ENCODE measurements at regions not wholly inside any gene's neighbourhood (a gene's known extent, or its start where the extent isn't known, plus 50 kb on each side); places are given as distances from the start of the nearest gene placed in this dataset.
"Not testable (repeated sequence)": the region's sequence is repeated elsewhere in the genome, so short reads cannot be mapped to it uniquely, and the experiment has no call there.

GRCh38 chr9:80755586-80755985 is 933.8 kb downstream of the TLE1 start:
- ChIA-PET POLR2A (no interaction called here), CTCF (no interaction called here)
- no peaks in the 10 kb centered on the region for H3K36me3 Mint-ChIP-seq (ENCODE audit: low read depth)
- Histone ChIP-seq H3K4me3 (ENCODE audit: low read length) (no peak overlapping the region), H3K27me3 (ENCODE audit: control insufficient read depth in 1 of 2, insufficient read depth in 2 of 2, low read length in 2 of 2) (no peaks in the 10 kb centered on the region), H3K27ac (ENCODE audit: low read depth in 1 of 2, low read length in 2 of 2) (no peak overlapping the region), H3K9me3 (ENCODE audit: control insufficient read depth in 1 of 2, insufficient read depth in 1 of 2, low read length in 2 of 2) (no peaks in the 10 kb centered on the region), H3K4me1 (ENCODE audit: insufficient read depth, low read length) (no peaks in the 10 kb centered on the region), H3K36me3 (ENCODE audit: insufficient read depth, low read length) (no peaks in the 10 kb centered on the region)
- ATAC-seq (ENCODE audit: poor library complexity) (no peak), DNase-seq (no peak)
- intact Hi-C loops (cut with DNase I, micrococcal nuclease), result no loop called here
- H3K27ac Mint-ChIP-seq, result no peak overlapping the region
- no peaks in the 10 kb centered on the region for H3K27me3 Mint-ChIP-seq
- TF ChIP-seq CTCF (IDR thresholded peaks at IDR 0.05), result no peak
- peaks cover 2% of the 10 kb centered on the region for H3K9me3 Mint-ChIP-seq
- H3K4me1 Mint-ChIP-seq (ENCODE audit: low read depth), result no peaks in the 10 kb centered on the region
- H3K4me3 Mint-ChIP-seq, result no peak overlapping the region

GRCh38 chr9:80747056-80747455 is 942.3 kb downstream of the TLE1 start:
- CTCF ChIA-PET; H3K4me3 ChIP-seq (ENCODE audit: low read length); intact Hi-C loops (cut with DNase I, micrococcal nuclease); H3K27ac ChIP-seq (ENCODE audit: low read depth in 1 of 2, low read length in 2 of 2); POLR2A ChIA-PET; ATAC-seq (ENCODE audit: poor library complexity); H3K36me3 ChIP-seq (ENCODE audit: insufficient read depth, low read length); H3K9me3 Mint-ChIP-seq; H3K4me1 ChIP-seq (ENCODE audit: insufficient read depth, low read length); H3K9me3 ChIP-seq (ENCODE audit: control insufficient read depth in 1 of 2, insufficient read depth in 1 of 2, low read length in 2 of 2); H3K4me1 Mint-ChIP-seq (ENCODE audit: low read depth); H3K4me3 Mint-ChIP-seq; H3K27ac Mint-ChIP-seq; H3K27me3 ChIP-seq (ENCODE audit: control insufficient read depth in 1 of 2, insufficient read depth in 2 of 2, low read length in 2 of 2); H3K27me3 Mint-ChIP-seq; DNase-seq; H3K36me3 Mint-ChIP-seq (ENCODE audit: low read depth): not testable (repeated sequence)

GRCh38 chr9:80732506-80732905 is 956.8 kb downstream of the TLE1 start:
- TF ChIP-seq CTCF (IDR thresholded peaks at IDR 0.05), result no peak
- DNase-seq (no peak), ATAC-seq (ENCODE audit: poor library complexity) (no peak)
- no peak overlapping the region for H3K4me3 Mint-ChIP-seq
- H3K27me3 ChIP-seq (ENCODE audit: control insufficient read depth in 1 of 2, insufficient read depth in 2 of 2, low read length in 2 of 2), result no peaks in the 10 kb centered on the region
- ChIA-PET POLR2A (no interaction called here), CTCF (no interaction called here)
- no peaks in the 10 kb centered on the region for H3K4me1 ChIP-seq (ENCODE audit: insufficient read depth, low read length)
- H3K9me3 ChIP-seq (ENCODE audit: control insufficient read depth in 1 of 2, insufficient read depth in 1 of 2, low read length in 2 of 2), result peaks cover 7 to 9% of the 10 kb centered on the region in 2 experiments
- no peaks in the 10 kb centered on the region for H3K36me3 ChIP-seq (ENCODE audit: insufficient read depth, low read length)
- H3K27ac Mint-ChIP-seq, result no peak overlapping the region
- no peak overlapping the region for H3K4me3 ChIP-seq (ENCODE audit: low read length)
- H3K36me3 Mint-ChIP-seq (ENCODE audit: low read depth), result no peaks in the 10 kb centered on the region
- H3K4me1 Mint-ChIP-seq (ENCODE audit: low read depth), result no peaks in the 10 kb centered on the region
- H3K9me3 Mint-ChIP-seq, result peaks cover 3% of the 10 kb centered on the region
- H3K27me3 Mint-ChIP-seq, result no peaks in the 10 kb centered on the region
- intact Hi-C loops (cut with DNase I, micrococcal nuclease), result no loop called here
- no peak overlapping the region for H3K27ac ChIP-seq (ENCODE audit: low read depth in 1 of 2, low read length in 2 of 2)

- Mint-ChIP-seq H3K27me3 (no peaks in the 10 kb centered on the region), H3K27ac (no peak overlapping the region), H3K4me1 (ENCODE audit: low read depth) (no peaks in the 10 kb centered on the region), H3K9me3 (peaks cover 17% of the 10 kb centered on the region), H3K36me3 (ENCODE audit: low read depth) (no peaks in the 10 kb centered on the region), H3K4me3 (no peak overlapping the region)
- no peak overlapping the region for H3K4me3 ChIP-seq (ENCODE audit: low read length)
- no peak for TF ChIP-seq CTCF (IDR thresholded peaks at IDR 0.05)
- no peak overlapping the region for H3K27ac ChIP-seq (ENCODE audit: low read depth in 1 of 2, low read length in 2 of 2)
- CTCF ChIA-PET, result no interaction called here
- DNase-seq (no peak), ATAC-seq (ENCODE audit: poor library complexity) (no peak)
- no peaks in the 10 kb centered on the region for H3K27me3 ChIP-seq (ENCODE audit: control insufficient read depth in 1 of 2, insufficient read depth in 2 of 2, low read length in 2 of 2)
- POLR2A ChIA-PET, result no interaction called here
- H3K9me3 ChIP-seq (ENCODE audit: control insufficient read depth in 1 of 2, insufficient read depth in 1 of 2, low read length in 2 of 2), result peaks cover 4 to 7% of the 10 kb centered on the region in 2 experiments
- intact Hi-C loops (cut with DNase I, micrococcal nuclease), result no loop called here
- H3K4me1 ChIP-seq (ENCODE audit: insufficient read depth, low read length), result no peaks in the 10 kb centered on the region
- no peaks in the 10 kb centered on the region for H3K36me3 ChIP-seq (ENCODE audit: insufficient read depth, low read length)
Measured at GRCh38 chr9:80720579-80720978, 968.8 kb downstream of the TLE1 start.

Measured in CD4-positive, alpha-beta T cell (primary cell).